Aorta (tissue), 5 donors: ENCODE measurements at regions not wholly inside any gene's neighbourhood (a gene's known extent, or its start where the extent isn't known, plus 50 kb on each side); places are given as distances from the start of the nearest gene placed in this dataset.

Experiments
- ATAC-seq: fragments of 200-7000 bp; cut with Tn5 transposase; one replicate; pipeline ENCODE4 v1.9.1; 2022; ENCODE audit warnings: moderate library complexity; ENCODE audit not compliant: low FRiP score
- DNase-seq, 2 donors: peaks; one replicate each; pipeline ENCODE4 v3.0.0-alpha.2; 2020
- H3K27ac ChIP-seq, 2 donors: one replicate each; pipeline ENCODE4 v1.5.1; 2013; ENCODE audit warnings: low read length in 2 of 2, mild to moderate bottlenecking in 2 of 2, moderate library complexity in 2 of 2, control low read depth in 1 of 2, inconsistent platforms in 1 of 2, low read depth in 1 of 2
- H3K27me3 ChIP-seq, 2 donors: one replicate each; pipeline ENCODE4 v1.6.1; 2013; ENCODE audit warnings: control low read depth in 1 of 2, low read length in 1 of 2, mild to moderate bottlenecking in 1 of 2, moderate library complexity in 1 of 2; ENCODE audit not compliant: insufficient read depth in 2 of 2, control insufficient read depth in 1 of 2
- H3K36me3 ChIP-seq, 2 donors: one replicate each; pipeline ENCODE4 v1.6.1; 2013; ENCODE audit warnings: control low read depth in 1 of 2, low read length in 1 of 2, mild to moderate bottlenecking in 1 of 2; ENCODE audit not compliant: insufficient read depth in 2 of 2, control insufficient read depth in 1 of 2
- H3K4me1 ChIP-seq, 2 donors: one replicate each; pipeline ENCODE4 v1.6.1; 2013; ENCODE audit warnings: low read length in 2 of 2, control low read depth in 1 of 2, mild to moderate bottlenecking in 1 of 2, moderate library complexity in 1 of 2; ENCODE audit not compliant: insufficient read depth in 2 of 2, control insufficient read depth in 1 of 2
- H3K4me3 ChIP-seq, 2 donors: one replicate each; pipeline ENCODE4 v1.5.1; 2013; ENCODE audit warnings: low read length in 2 of 2, control low read depth in 1 of 2, mild to moderate bottlenecking in 1 of 2
- H3K9me3 ChIP-seq: one replicate; pipeline ENCODE4 v1.6.1; 2013; ENCODE audit warnings: mild to moderate bottlenecking, low read length; ENCODE audit not compliant: control insufficient read depth
- WGBS, 2 donors: extraction: QIAGEN DNeasy Blood & Tissue Kit; methylation state at CpG; one replicate each; pipeline ENCODE4 v1.1.7; 2013; 5-methylcytosine and 5-hydroxymethylcytosine counted together
- intact Hi-C, 2 donors: fragments of 100-400 bp; cut with DNase I; formaldehyde crosslinking; loops; one replicate each; pipeline versions ENCODE4 v1.14.2 to v1.15.0; 2022
- donor health status: healthy with polysubstance abuse.
- donor health status: Bipolar disorder and iron deficiency.
- donor health status: DM: no; HTN: no; CAD: no.
- donor health status: DM: no; HTN: no; CAD: no.
- donor health status: DM: yes; HTN: yes; CAD: no.

GRCh38 chr11:121749691-121750090 is 296.9 kb upstream of the SORL1-AS1 start:
- H3K27me3 ChIP-seq = no peaks in the 10 kb centered on the region
- peaks cover 0 to 5% of the 10 kb centered on the region in 2 donors for H3K4me1 ChIP-seq
- ATAC-seq (no peak), DNase-seq (no peak)
- H3K27ac ChIP-seq = no peak overlapping the region
- H3K9me3 ChIP-seq = no peaks in the 10 kb centered on the region
- H3K36me3 ChIP-seq = no peaks in the 10 kb centered on the region
- H3K4me3 ChIP-seq = no peak overlapping the region
- intact Hi-C loops = loop anchor here (10.0 kb wide), 2 partner anchors 355 to 455 kb away; no protein-coding TSS in a partner anchor
- 58 to 65% methylated on average over 3 of the region's 3 CpGs for WGBS, 2 donors

- 3 to 15% methylated on average over 1 of the region's 1 CpG for WGBS, 2 donors
- Histone ChIP-seq H3K27me3 (no peaks in the 10 kb centered on the region), H3K4me3 (no peak overlapping the region), H3K4me1 (peaks cover 0 to 5% of the 10 kb centered on the region in 2 donors), H3K9me3 (no peaks in the 10 kb centered on the region), H3K36me3 (no peaks in the 10 kb centered on the region), H3K27ac (no peak overlapping the region)
- intact Hi-C loops = loop anchor here (10.0 kb wide), 2 partner anchors 357 to 457 kb away; no protein-coding TSS in a partner anchor
- DNase-seq (no peak), ATAC-seq (no peak)
Observed at GRCh38 chr11:121748068-121748467, 295.3 kb upstream of the SORL1-AS1 start.

- no peak for ATAC-seq
- Histone ChIP-seq H3K4me3 (no peak overlapping the region), H3K27ac (no peak overlapping the region), H3K9me3 (no peaks in the 10 kb centered on the region), H3K27me3 (no peaks in the 10 kb centered on the region), H3K36me3 (no peaks in the 10 kb centered on the region), H3K4me1 (peaks cover 2 to 8% of the 10 kb centered on the region in 2 donors)
- 95 to 100% methylated on average over 1 of the region's 1 CpG for WGBS, 2 donors
- no peak for DNase-seq
- intact Hi-C loops = loop anchor here (5.0 to 10.0 kb wide), 4 partner anchors 71 to 462 kb away; no protein-coding TSS in a partner anchor
Observed at GRCh38 chr11:121743285-121743684, 290.5 kb upstream of the SORL1-AS1 start.

- Histone ChIP-seq H3K36me3 (no peaks in the 10 kb centered on the region), H3K27me3 (no peaks in the 10 kb centered on the region), H3K9me3 (no peaks in the 10 kb centered on the region), H3K27ac (peak overlapping the region in 1 of 2 donors; percentile 81), H3K4me1 (peaks cover 2 to 8% of the 10 kb centered on the region in 2 donors), H3K4me3 (no peak overlapping the region)
- peak; percentile 91 to 92 for DNase-seq
- WGBS, 2 donors = 1 to 5% methylated on average over 8 of the region's 8 CpGs
- intact Hi-C loops = loop anchor here (1.0 to 10.0 kb wide), 5 partner anchors 20 to 463 kb away; no protein-coding TSS in a partner anchor
- peak; percentile 93 for ATAC-seq
Observed at GRCh38 chr11:121741761-121742361, 289.1 kb upstream of the SORL1-AS1 start.

- Histone ChIP-seq H3K4me3 (no peak overlapping the region), H3K4me1 (peaks cover 2 to 8% of the 10 kb centered on the region in 2 donors), H3K27ac (peak overlapping the region; percentile 81 to 99), H3K9me3 (no peaks in the 10 kb centered on the region), H3K36me3 (no peaks in the 10 kb centered on the region), H3K27me3 (no peaks in the 10 kb centered on the region)
- ATAC-seq = peak; percentile 54
- DNase-seq = peak in 1 of 2 donors; percentile 51
- intact Hi-C loops = loop anchor here (5.0 to 10.0 kb wide), 4 partner anchors 69 to 463 kb away; no protein-coding TSS in a partner anchor
- 7 to 12% methylated on average over 5 of the region's 5 CpGs for WGBS, 2 donors
Observed at GRCh38 chr11:121741351-121741760, 288.6 kb upstream of the SORL1-AS1 start.

GRCh38 chr11:121740902-121741301 is 288.1 kb upstream of the SORL1-AS1 start:
- DNase-seq = no peak
- no peak for ATAC-seq
- intact Hi-C loops = loop anchor here (5.0 to 10.0 kb wide), 4 partner anchors 69 to 464 kb away; no protein-coding TSS in a partner anchor
- Histone ChIP-seq H3K4me1 (peaks cover 2 to 8% of the 10 kb centered on the region in 2 donors), H3K36me3 (no peaks in the 10 kb centered on the region), H3K4me3 (no peak overlapping the region), H3K27ac (peak overlapping the region; percentile 81 to 99), H3K9me3 (no peaks in the 10 kb centered on the region), H3K27me3 (no peaks in the 10 kb centered on the region)
- WGBS, 2 donors = 32% methylated on average over 1 of the region's 1 CpG

GRCh38 chr11:121733858-121734257 is 281.1 kb upstream of the SORL1-AS1 start:
- H3K27me3 ChIP-seq = no peaks in the 10 kb centered on the region
- H3K4me3 ChIP-seq = no peak overlapping the region
- 95 to 97% methylated on average over 1 of the region's 1 CpG for WGBS, 2 donors
- no peaks in the 10 kb centered on the region for H3K4me1 ChIP-seq
- H3K27ac ChIP-seq = no peak overlapping the region
- no peaks in the 10 kb centered on the region for H3K36me3 ChIP-seq
- DNase-seq (no peak), ATAC-seq (no peak)
- intact Hi-C loops = no loop called here
- H3K9me3 ChIP-seq = no peaks in the 10 kb centered on the region

- Histone ChIP-seq H3K27me3 (no peaks in the 10 kb centered on the region), H3K27ac (no peak overlapping the region), H3K4me1 (no peaks in the 10 kb centered on the region), H3K4me3 (no peak overlapping the region), H3K36me3 (no peaks in the 10 kb centered on the region), H3K9me3 (no peaks in the 10 kb centered on the region)
- intact Hi-C loops = no loop called here
- WGBS, 2 donors = 58 to 61% methylated on average over 1 of the region's 1 CpG
- no peak for DNase-seq
- no peak for ATAC-seq
Observed at GRCh38 chr11:121727942-121728341, 275.2 kb upstream of the SORL1-AS1 start.

- 2 to 3% methylated on average over 16 of the region's 16 CpGs for WGBS, 2 donors
- peak overlapping the region; percentile 69 to 80 for H3K27ac ChIP-seq
- peak; percentile 52 to 80 for DNase-seq
- no peaks in the 10 kb centered on the region for H3K4me1 ChIP-seq
- H3K9me3 ChIP-seq = no peaks in the 10 kb centered on the region
- no peaks in the 10 kb centered on the region for H3K27me3 ChIP-seq
- H3K4me3 ChIP-seq = peak overlapping the region; percentile 34 to 72
- peak; percentile 9 for ATAC-seq
- H3K36me3 ChIP-seq = no peaks in the 10 kb centered on the region
- intact Hi-C loops = loop anchor here in 1 of 2 donors (5.0 kb wide), 2 partner anchors 66 to 374 kb away; no protein-coding TSS in a partner anchor
Observed at GRCh38 chr11:121723246-121723741, 270.5 kb upstream of the SORL1-AS1 start.
